COLO668 (cell line): ENCODE measurements at regions not wholly inside any gene's neighbourhood (a gene's known extent, or its start where the extent isn't known, plus 50 kb on each side); places are given as distances from the start of the nearest gene placed in this dataset.
"Not testable (repeated sequence)": the region's sequence is repeated elsewhere in the genome, so short reads cannot be mapped to it uniquely, and the experiment has no call there.

ENCODE experiments used
- DNase-seq: peaks from one replicate; lab custom pipeline; 2025; ENCODE audit not compliant: unreplicated experiment; lab: John Stamatoyannopoulos, UW

- DNase-seq: no peak
Measured at GRCh38 chr1:101366513-101367215, 129.8 kb downstream of the S1PR1 start.

DNA sequence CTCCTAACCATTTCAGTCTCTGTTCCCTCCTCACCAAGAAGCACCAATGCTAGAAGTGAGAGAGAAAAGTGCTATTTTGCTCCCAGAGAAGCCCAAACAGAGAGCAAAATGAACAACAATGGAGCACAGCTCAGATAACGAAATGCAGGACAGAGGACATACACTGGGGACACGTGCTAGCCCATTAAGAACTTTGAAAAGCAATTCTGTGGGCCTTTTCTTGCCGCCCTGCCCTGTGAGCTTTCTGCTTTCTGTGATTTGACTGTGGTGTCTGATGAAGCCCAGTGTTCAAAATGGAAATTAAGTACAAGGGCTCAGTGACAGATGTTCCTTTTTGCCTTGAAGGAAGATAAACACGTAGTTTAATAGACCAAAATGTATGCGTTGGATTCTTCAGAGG lies 130.8 kb downstream of the S1PR1 start:
- no peak for DNase-seq

GRCh38 chr1:101370488-101370887 lies 133.7 kb downstream of the S1PR1 start:
- DNase-seq: no peak

DNA sequence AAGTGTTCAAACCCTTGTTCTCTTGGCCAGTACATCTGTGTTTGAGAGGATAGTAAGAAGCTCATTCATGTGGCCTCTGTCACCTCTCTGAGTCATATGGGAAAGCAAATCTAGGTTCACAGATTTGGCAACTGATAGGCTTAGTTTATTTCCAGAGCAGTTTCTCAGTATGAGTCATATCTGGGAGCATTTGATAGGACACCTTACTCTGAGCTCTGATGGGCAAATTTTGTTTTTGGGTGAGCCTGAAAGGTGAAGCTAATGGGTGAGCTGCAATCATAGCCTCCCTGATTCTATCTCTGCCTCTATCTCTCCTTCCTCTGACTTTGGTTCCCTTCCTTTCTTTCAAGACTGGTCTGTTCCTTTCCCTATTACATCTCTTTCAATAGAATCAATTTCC lies 134.4 kb downstream of the S1PR1 start:
- no peak for DNase-seq

DNA sequence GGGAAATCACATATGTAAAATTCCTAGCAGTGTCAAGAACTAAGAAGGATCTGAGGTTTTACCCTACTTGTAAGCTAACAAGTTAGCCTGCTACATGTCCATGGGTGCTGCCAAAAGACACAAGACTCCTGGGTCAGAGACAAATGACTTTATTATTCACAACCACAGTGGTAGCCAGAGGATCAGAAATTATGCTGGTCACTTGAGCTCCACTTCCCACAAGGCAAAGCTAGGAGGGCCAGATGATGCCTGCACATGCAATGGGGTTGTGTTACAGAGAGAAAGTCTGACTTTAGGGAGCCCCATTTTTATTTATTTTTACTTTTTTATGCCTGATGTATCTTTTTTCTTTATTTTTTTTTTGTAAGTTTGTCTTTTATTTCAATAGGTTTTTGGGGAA lies 136.8 kb downstream of the S1PR1 start:
- DNase-seq: no peak

GRCh38 chr1:101375448-101375847 lies 138.6 kb downstream of the S1PR1 start:
- not testable (repeated sequence) for DNase-seq

- DNase-seq: no peak
Measured at GRCh38 chr1:101376121-101377083, 139.6 kb downstream of the S1PR1 start.

DNA sequence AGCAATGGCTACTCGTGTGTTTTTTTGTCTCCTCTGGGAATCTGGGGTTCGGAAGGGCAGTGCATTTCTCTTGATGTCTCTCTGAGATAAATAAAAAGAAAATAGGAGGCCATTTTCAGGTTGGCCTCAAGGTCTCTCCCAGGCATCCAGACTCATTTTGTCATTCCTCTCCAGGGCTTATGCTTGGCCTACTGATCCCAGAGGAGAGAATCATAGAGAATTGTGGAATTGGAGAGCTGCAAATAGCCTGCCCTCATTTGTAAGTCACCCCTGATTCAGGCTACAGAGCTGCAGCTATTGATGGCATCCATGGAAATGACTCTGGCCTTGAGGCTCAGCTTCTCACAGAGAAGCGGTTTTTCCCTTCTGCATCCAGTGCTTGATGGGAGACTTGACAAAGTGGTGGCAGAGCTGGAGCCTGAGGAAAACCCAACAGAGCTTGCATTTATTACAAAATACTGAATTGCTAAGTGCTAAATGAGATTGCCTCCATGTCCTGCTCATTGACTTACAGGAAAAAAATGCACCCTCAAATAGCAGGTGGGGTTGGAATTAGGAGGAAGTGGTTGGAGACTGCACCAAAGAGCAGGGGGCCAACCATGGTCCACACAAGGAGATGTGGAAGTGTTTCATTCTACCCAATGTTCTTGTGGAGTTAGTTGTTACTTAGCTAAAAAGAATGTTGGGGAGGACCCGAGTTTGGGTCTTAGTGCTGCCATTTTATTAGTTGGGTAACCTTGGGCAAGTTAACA lies 140.4 kb downstream of the S1PR1 start:
- no peak for DNase-seq

- no peak for DNase-seq
Measured at GRCh38 chr1:101379037-101379436, 142.2 kb downstream of the S1PR1 start.

DNA sequence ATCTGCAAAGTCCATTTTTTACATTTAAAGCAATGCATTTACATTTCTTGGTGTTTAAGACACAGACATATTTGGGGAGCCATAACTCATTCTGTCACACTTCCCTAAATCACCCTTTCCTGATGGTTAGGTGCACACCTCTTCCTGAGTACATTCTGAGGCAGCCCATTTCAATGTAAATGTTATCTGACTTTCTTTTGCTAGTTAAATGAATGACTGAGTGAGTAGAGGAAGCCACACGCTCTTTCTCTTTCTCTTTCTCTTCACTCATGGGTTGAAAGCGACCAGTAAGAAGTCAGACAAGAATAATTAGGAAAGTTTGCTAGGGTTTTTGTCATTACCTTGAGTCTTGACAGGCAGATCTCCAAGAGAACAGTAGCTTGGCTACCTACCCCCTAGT lies 143.1 kb downstream of the S1PR1 start:
- DNase-seq: no peak

DNA sequence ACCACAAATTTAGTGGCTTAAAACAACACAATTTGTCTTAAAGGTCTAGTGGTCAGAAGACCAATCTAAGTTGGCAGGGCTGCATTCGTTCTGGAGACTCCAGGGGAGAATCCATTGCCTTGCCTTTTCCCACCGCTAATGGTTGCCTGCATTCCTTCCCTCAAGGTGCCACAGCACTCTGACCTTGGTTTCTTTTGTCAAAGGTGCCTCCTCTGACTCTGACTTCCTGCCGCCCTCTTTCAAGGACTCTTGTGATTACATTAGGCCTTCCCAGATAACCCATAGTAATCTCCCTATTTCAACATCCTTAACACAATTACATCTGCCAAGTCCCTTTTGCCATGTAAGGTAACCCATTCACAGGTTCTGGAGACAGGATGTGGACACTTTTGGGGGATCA lies 145.3 kb downstream of the S1PR1 start:
- DNase-seq: no peak

- no peak for DNase-seq
Measured at GRCh38 chr1:101388904-101389546, 152.2 kb downstream of the S1PR1 start.

- no peak for DNase-seq
Measured at GRCh38 chr1:101389547-101389929, 152.7 kb downstream of the S1PR1 start.

DNA sequence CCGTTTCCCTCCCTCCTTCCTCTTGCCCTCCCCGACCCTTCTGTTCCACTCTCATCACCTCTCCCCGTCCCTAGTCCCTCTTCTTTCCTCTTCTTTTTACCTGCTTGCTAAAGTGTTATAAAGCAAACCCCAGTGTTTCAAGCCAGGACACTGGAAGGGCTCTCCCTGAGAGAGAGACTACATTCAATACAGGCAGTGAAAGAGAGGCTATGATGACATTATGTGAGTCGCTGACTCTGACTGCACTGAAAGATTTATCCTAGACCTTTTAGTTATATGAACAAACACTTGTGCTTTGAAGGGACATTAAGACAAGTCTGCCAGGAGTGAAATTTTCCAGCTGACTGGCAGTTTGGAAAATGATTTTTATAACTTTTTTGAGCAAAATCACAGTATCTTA lies 155.7 kb downstream of the S1PR1 start:
- DNase-seq: no peak

DNA sequence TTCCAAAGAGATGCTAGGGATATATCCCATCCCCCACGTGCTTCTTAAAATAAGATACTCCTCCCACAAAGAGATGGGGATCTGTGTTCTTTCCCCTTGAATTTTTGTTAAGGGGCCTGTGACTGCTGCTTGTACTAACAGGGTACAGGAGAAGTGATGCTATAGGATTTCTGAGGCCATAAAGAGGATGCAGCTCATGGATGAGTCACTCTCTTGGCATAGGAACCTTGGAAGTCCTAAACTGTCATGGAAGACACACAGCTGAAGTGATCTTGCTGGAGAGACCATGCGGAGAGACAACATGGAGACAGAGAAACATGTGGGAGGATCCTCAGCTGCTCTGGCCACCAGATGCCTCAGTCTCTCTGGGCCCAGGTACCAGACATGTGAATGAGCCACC lies 157.2 kb downstream of the S1PR1 start:
- no peak for DNase-seq

- DNase-seq: no peak
Measured at GRCh38 chr1:101399222-101399621, 162.4 kb downstream of the S1PR1 start.

- DNase-seq: no peak
Measured at GRCh38 chr1:101406271-101406670, 169.5 kb downstream of the S1PR1 start.

- no peak for DNase-seq
Measured at GRCh38 chr1:101406681-101407080, 169.9 kb downstream of the S1PR1 start.

GRCh38 chr1:101407505-101408211 lies 170.8 kb downstream of the S1PR1 start:
- DNase-seq: no peak

DNA sequence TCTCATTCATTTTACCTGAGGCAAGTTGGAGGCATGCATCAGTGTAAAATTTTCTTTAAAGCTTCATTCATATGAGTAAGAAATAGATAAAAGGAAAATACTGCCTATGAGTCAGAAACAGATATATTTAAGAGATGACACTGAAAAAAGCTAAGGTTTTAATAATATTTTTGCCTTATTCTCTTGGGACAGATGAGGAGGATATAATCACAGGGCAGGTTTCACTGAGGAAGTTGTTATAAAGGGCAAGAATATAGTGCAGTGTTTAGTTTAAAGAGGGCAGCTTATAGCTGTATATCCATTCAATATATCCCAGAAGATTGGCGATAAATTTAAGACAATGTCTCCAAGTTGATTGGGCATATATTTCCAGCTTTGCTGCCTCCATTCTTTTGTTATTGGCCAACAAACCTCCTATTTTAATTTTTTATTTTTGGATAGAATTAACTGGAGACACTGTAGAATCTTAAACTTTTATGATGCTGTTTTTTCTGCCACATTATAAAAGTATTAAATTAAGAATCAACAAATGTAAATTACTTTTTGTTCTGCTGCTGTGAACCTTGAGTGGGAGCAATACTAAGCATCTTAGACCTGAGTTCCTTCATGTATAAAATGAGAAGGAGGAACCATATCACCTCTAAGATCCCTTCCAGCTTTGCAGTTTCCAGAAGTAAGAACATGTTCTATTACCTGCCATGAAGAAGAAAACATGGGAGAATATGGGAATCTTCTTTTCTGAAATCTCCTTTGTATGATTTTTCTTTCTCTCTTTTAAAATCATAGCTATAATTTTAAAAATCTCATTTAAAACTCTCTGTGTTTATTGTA lies 171.6 kb downstream of the S1PR1 start:
- DNase-seq: no peak
